ACHN (cell line): ENCODE measurements at regions not wholly inside any gene's neighbourhood (a gene's known extent, or its start where the extent isn't known, plus 50 kb on each side); places are given as distances from the start of the nearest gene placed in this dataset.
"Not testable (repeated sequence)": the region's sequence is repeated elsewhere in the genome, so short reads cannot be mapped to it uniquely, and the experiment has no call there.

Experiments used
- DNase-seq: peaks from one replicate; pipeline ENCODE4 v3.0.0-alpha.2; 2015
- in situ Hi-C: cut with HindIII; loops from 2 replicates; pipeline ENCODE4 v1.10.0; 2017; ENCODE audit warnings: low sequenced_read_pairs, low pct_ligation_motif_present, low pct_unique_long_range_greater_than_20kb

DNA sequence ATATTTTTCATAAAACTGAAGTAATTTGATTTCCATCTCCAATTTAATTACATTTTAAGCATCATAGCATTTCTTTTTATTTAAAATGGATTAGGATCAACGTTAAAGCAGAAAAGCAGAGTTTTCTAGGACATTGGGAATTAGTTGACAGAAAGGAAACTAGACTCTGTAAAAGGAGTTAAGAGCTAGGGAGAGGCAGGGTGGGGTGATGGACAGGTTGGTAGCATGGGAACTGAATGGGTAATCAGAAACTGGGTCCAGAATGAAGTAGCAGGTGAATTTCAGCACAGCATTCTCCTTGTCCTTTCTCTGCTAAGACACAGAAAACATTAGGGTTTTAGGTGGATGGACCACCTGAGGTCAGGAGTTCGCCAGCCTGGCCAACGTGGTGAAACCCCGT, 97.6 kb downstream of the ANAPC4 start:
- no peak for DNase-seq
- in situ Hi-C loops: no loop called here

DNA sequence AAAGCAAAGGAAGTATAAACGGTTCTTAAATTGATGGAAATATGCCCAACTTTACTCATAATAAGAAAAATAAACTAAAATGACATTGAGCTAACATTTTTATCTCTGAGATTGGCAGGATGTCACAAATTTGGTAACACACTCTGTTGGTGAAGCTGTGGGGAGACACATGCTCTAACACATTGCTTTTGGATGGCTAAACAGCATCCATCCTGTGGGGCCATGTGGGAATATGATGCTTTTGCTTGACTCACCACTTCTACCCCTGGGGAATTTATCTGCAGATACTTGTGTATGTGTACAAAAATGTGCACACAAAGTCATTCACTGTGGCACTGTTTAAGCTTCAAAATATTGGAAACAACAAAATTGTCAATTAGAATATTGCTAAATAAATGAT, 100.2 kb downstream of the ANAPC4 start:
- in situ Hi-C loops: no loop called here
- no peak for DNase-seq

DNA sequence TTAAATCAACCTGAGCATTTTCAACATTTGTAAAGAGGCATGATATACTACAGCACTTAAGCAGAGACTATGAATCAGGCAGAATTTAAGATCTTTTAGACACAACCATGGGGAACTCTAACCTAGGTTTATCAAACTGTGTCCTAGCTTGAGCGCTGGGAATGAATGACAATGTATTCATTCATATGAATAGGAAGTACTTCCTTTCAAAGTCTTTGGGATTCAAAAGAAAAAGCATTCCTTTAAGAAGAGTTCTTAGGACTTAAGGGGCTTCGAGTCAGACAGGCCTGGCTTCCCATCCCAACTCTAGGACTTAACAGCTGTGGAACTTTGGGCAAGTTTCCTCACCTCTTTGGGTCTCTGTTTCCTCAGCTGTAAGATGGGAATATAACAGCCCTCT, 104.6 kb downstream of the ANAPC4 start:
- DNase-seq: no peak
- in situ Hi-C loops: no loop called here

DNA sequence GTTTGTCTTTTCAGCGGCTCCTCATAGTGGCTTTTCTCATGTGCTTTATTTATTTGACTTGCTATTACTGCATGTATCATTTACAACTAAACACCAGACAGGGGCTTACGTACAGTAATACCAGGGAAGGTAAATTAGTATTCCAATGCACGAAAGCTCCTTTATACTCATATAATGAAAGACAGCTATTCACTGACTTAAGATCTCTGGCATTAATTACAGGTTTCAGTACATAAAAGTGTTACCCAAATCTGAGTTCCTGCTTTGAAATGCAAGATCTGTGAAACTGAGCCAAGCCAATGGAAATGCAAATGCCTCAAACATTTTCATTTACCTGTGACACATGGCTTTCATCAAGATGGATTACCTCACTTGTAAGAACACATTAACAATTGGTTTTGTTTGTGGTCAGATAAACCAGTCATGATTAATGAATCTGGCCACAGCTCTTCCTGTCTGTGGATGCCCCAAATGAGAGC, 107.2 kb downstream of the ANAPC4 start:
- DNase-seq: no peak
- in situ Hi-C loops: no loop called here

DNA sequence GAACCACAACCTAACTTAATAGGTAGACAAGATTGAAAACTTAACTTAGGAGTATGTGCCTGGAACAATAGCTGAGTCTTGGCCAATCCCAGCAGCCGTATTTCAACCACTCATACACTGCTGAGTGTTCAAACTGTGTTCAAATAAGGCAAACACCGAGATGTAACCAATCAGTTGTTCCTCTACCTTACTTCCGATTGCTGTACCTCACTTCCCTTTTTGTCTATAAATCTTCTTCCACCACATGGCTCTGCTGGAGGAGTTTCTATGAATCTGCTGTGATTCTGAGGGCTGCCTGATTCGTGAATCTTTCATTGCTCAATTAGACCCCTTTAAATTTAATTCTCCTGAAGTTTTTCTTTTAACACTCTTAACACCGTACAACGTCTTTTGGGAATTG, 108.0 kb downstream of the ANAPC4 start:
- DNase-seq: no peak
- in situ Hi-C loops: no loop called here

DNA sequence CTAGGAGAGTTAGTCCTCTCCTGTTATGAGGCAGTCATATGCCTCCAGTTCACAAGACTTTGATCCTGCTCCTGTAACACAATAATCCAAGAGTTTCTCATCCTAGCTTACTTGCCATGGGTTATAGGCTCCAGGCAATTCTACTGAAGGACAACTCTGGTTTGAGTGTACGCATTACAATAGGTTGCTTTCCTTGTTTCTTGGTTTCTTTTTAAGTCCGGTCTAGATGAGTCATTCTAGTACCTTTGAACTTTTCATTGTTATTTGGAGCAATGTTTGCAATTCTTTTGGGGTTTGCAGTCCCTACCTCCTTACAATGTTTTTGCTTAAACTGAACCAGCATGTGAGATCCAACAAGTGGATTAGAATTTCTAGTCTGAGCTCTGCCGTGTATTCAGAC, 109.1 kb downstream of the ANAPC4 start:
- DNase-seq: no peak
- in situ Hi-C loops: no loop called here

DNA sequence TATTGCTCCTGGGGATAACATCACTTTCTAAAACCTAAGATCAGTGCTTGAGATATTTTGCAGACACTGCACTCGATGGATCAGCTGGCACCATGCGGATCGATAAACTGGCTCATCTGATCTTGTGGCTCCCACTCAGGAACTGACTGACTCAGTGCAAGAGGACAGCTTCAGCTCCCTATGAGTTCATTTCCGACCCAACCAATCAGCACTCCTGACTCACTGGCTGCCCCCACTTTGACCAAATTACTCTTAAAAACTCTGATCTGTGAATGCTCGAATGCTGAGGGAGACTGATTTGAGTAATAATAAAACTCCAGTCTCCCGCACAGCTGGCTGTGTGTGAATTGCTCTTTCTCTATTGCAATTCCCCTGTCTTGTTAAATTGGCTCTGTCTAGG, 110.1 kb downstream of the ANAPC4 start:
- DNase-seq: no peak
- in situ Hi-C loops: no loop called here

DNA sequence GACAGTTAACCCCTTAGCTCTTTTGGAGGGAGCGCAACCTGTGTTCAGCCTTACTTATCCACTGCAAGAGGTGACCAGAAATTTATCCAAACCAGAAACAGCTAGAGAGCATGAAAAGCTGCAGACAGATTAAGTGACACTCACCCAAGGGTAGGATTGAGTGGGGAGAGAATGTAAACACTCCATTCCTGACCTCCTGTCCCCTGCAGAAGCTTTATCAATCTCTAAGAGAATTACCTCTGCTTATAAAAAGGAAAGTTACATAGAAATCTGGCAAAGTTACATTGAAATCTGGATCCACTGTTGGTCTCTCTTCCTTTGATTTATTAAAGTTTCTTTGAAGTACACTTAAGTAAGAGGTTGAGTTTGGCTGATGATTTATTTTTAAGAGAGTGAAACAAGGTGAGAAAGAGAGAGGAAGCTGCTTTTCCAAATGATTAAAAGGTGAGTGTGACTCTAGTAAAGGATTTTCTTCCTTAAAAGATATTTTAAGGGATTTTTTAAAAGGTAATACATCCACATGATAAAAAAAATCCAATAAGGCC, 112.3 kb downstream of the ANAPC4 start:
- in situ Hi-C loops: no loop called here
- no peak for DNase-seq

DNA sequence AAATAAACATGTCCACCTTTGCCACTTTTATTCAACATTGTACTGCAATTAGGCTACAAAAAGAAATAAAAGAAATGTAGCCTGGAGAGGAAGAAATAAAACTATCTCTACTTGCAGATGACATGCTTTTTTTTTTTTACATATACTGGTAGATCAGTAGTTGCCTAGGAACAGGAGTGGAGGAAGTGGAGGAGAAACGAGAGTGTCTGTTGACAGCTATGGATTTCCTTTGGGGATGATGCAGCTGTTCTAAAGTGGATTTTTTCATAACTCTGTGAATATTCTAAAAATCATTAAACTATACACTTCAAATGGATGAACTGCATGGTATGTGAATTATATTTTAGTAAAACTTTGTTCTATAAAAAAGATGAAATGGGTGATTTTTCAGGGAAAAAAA, 116.4 kb downstream of the ANAPC4 start:
- DNase-seq: no peak
- in situ Hi-C loops: no loop called here

DNA sequence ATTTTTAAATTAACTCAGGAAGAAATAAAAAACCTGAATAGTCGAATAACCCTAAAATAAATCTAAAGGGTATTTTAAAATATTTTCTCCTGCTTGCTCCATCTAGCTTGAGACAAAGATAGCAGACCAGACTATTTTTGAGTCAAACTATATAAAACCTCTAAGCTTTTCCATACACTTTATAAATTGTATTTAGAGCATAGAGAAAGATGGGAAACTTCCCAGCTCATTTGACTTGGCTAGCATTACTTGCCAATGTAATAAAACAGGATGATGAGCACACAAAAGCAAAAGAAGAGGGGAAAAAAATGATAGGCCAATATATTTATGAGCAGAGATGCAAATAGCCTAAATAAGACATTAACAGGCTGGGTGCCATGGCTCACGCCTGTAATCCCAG, 117.1 kb downstream of the ANAPC4 start:
- in situ Hi-C loops: no loop called here
- no peak for DNase-seq

DNA sequence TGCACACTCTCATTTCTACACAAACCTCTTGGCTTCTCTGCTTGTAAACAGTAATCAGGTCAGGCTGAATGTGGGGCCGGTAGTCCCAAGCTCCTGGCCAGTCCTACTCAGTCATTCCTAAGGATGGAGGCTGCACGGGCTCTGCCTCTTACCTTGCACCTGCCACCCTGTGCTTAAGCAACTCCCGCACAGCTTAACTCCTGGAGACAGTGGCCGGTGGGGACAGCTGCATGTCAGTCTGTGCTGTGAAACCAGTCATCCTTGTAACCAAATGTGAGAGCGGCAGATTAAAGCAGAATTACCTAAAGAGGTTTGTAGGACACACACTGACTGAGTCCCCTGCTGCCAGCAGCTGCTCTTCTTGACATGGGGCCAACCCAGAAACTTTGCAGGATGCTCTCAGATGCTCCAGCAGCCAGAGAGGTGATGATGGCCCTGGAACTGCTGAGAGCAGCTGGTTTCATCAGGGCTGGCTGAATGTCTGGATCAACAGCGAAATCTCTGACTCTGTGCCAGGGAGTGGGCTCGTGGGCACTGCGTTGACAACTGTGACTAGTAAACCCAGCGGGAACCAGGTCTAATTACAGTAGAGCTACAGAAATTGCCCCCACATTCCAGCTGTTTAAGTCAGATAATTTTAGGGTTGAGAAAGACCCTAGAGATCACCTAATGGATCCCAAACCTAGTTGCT, 123.7 kb downstream of the ANAPC4 start:
- in situ Hi-C loops: no loop called here
- DNase-seq: no peak

DNA sequence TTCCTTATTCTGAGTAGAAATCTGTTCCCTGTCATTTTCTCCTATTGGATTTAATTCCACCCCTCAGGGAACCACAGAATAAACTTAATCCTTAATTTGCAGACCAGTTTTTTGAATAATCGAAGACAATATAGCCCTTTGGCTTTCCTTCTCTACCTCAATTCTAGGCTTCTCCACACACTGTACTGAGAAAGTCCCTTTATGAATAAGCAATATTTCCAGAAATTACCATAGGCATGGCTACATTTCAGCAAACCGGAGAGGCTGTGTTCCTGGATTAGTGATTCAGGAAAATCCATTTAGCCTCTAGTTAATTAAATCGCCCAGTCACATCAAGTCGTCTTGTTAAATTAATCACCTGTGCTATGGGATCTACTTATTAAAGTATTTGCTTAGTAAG, 125.1 kb downstream of the ANAPC4 start:
- in situ Hi-C loops: no loop called here
- no peak for DNase-seq

DNA sequence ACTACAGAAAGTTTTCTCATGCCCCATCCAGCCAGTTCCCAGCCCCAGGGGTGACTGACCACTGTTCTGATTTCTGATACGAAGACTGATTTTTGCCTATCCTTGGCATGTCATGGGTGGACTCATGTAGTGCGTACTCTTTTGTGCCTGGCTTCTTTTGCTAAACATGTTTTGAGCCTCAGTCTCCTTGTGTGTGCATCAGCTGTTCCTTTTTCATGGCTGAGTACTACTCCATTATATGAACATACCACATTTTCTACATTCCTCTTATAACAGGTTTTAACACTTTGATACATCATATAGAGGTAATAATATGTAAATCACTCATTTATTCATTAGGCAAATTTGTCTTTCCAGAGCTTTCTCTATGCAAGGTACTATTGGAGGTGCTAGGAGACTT, 126.7 kb downstream of the ANAPC4 start:
- no peak for DNase-seq
- in situ Hi-C loops: no loop called here

DNA sequence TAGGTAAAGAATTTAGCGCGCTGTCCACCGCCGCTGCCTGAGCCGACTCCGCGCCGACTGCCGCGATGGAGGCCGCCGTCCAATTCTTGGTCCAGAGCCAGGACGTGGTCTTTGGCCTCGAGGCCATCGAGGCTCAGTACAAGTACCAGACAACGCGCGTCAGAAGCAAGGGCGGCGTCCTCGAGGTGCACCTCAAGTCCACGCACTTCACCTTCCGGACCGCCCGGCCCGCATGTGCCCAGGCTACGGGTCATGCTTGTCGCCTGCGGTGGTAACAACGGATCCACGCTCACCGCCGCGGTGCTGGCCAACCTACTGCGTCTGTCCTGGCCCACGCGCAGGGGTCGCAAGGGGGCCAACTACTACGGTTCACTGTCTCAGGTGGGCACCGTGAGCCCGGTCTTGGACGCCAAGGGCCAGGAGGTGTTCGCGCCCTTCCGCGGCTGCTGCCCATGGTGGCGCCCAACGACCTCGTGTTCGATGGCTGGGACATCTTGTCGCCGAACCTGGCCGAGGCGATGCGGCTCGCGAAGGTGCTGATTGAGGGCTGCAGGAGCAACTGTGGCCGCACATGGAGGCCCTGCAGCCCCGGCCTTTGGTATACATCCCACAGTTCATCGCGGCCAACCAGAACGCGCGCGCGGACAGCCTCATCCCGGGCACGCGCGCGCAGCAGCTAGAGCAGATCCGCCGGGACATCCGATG, 128.0 kb downstream of the ANAPC4 start:
- in situ Hi-C loops: no loop called here

DNA sequence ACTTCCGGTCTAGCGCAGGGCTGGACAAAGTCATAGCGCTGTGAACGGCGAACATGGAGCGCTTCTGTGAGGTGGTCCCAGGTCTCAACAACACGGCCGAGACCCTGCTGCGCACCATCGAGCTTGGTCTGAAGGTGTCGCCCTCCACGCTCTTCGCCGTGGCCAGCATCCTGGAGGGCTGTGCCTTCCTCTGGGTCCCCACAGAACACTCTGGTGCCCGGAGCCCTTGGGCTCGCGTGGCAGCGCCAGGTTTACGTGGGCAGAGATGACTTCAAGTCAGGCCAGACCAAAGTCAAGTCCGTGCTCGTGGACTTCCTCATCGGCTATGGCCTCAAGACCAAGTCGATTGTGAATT, 128.6 kb downstream of the ANAPC4 start:
- in situ Hi-C loops: no loop called here
- no peak for DNase-seq

More for the DNA sequence above, 128.0 kb downstream of the ANAPC4 start:
- no peak for DNase-seq

DNA sequence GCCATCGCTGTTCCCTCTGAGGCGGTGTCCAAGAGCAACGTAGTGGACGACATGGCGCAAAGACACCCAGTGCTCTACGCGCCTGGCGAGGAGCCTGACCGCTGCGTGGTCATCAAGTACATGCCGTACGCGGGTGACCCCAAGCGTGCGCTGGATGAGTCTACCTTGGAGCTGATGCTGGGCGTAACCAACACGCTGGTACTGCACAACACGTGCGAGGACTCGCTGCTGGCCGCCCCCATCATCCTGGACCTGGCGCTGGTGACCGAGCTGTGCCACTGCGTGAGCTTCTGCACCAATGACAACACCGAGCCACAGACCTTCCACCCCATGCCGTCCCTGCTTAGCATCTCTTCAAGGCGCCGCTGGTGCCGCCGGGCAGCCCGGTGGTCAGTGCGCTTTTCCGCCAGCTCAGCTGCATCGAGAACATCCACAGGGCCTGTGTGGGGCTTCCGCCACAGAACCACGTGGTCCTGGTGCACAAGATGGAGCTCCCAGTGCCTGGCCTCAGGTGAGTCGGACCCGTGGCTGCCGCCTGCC, 129.0 kb downstream of the ANAPC4 start:
- in situ Hi-C loops: no loop called here
- DNase-seq: no peak

DNA sequence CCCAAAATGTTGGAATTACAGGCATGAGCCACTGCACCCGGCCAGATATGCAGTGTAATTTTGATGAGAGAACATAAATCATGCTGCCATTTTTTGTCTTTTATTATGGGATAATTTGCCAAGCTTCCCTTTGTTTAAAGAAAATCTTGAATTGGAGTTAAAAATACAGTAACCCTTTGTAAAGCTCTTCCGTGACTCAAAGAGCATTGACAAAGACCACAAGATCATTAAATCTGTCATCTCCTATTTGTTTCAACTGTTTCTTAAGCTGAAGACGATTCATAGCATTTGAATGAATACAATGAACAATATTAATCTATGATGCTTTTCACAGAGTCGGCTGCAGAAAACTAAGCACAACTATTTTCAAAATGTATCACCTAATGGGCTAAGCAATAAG, 132.6 kb downstream of the ANAPC4 start:
- DNase-seq: no peak
- in situ Hi-C loops: no loop called here

DNA sequence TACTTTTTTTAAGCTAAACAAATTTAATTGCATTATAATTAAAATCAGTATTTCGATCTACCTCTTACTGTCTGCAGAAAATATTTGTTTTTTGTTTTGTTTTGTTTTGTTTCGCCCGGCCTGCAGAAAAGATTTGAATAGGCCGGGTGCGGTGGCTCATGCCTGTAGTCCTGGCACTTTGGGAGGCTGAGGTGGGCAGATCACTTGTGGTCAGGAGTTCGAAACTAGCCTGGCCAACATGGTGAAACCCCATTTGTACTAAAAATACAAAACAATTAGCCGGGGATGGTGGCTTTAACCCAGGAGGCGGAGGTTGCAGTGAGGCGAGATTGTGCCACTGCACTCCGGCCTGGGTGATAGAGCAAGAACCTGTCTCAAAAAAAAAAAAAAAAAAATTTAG, 134.8 kb downstream of the ANAPC4 start:
- in situ Hi-C loops, DNase-seq: not testable (repeated sequence)

DNA sequence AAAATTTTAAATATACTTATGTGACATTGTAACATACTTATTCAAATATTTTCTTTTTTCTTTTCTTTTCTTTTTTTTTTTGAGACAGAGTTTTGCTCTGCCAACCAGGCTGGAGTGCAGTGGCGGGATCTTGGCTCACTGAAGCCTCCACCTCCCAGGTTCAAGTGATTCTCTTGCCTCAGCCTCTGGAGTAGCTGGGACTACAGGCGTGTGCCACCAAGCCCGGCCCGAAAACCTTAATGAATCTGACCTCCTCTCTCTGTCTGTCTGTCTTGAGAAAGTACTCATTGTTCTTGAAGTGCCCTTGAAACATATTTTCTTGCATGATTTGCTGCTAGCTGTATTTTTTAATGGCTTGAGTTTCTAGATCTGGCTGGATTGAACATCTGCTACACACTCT, 136.8 kb downstream of the ANAPC4 start:
- no peak for DNase-seq
- in situ Hi-C loops: no loop called here

DNA sequence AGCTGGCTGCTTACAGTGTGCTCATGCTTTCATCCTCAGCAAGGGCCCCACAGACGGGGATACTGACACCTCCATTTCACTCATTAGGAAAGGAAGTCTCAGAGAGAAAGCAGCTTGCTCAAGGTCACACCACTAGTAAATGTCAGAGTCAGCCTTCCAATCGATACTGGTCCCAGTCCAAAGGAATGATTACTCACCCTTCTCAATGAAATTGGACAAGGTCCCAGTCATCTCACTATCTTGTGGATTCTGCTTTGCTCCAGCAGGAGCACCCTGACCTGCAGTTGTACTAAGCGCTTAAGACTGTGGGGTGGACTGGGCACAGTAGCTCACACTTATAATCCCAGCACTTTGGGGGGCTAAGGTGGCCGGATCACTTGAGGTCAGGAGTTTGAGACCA, 132.2 kb upstream of the SLC34A2 start:
- in situ Hi-C loops: no loop called here
- DNase-seq: no peak
